ENCODE measurements at regions not wholly inside any gene's neighbourhood (a gene's known extent, or its start where the extent isn't known, plus 50 kb on each side); places are given as distances from the start of the nearest gene placed in this dataset.

DNA sequence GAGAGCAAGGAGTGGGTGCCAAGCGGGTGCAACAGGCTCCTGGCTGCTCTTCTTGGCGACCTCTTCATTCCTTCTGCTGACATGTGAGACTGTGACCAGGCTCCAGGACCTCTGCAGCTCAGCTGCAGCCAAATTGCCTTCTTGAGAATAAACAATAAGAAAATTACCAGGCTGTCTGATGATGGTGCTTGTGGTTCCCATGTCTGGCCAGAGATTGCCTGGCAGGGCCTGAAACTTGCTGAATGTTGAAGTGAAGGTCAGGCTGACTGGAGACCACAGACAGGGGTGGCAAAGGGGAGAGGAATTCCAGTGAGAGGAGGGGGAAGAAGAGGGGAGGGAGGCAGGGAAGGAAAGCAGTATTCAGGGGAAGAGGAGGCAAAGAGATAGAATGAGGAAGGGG, 497.4 kb upstream of the PODXL start:
- H3K9ac ChIP-seq = no peak overlapping the region
- H3K4me3 ChIP-seq = no peak overlapping the region
- no peak overlapping the region for H3K4me2 ChIP-seq
- no peak for TF ChIP-seq Cebpa-rat (IDR thresholded peaks at IDR 0.05)
- no peak overlapping the region for H3K27ac ChIP-seq
- no peaks in the 10 kb centered on the region for H4K20me1 ChIP-seq
- no peaks in the 10 kb centered on the region for H3K27me3 ChIP-seq
- no peaks in the 10 kb centered on the region for H3K4me1 ChIP-seq
- H3K36me3 ChIP-seq = no peaks in the 10 kb centered on the region
- peaks cover 19% of the 10 kb centered on the region for H3K9me3 ChIP-seq

DNA sequence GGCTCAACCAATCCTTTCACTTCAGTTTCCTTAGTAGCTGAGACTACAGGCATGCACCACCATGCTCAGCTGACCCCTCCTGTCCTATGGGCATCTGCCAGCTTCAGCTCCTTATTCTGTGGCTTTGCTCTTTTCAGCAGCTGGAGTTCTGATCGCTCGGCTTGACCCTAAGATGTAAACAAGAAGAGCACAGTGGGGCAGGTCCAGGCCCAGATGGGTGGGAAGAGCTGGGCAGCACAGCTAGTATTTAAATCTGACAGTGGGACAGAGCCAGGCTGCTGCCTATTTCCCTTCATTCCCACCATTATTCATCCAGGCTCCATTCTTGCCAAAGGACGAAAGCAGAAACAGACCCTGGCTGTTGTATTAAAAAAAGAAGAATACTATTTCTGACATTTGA, 494.9 kb upstream of the PODXL start:
- Histone ChIP-seq H4K20me1 (no peaks in the 10 kb centered on the region), H3K4me2 (no peak overlapping the region), H3K27me3 (no peaks in the 10 kb centered on the region), H3K9ac (no peak overlapping the region), H3K36me3 (no peaks in the 10 kb centered on the region), H3K4me1 (no peaks in the 10 kb centered on the region), H3K9me3 (no peaks in the 10 kb centered on the region), H3K27ac (no peak overlapping the region), H3K4me3 (no peak overlapping the region)
- TF ChIP-seq Cebpa-rat (IDR thresholded peaks at IDR 0.05) = no peak

DNA sequence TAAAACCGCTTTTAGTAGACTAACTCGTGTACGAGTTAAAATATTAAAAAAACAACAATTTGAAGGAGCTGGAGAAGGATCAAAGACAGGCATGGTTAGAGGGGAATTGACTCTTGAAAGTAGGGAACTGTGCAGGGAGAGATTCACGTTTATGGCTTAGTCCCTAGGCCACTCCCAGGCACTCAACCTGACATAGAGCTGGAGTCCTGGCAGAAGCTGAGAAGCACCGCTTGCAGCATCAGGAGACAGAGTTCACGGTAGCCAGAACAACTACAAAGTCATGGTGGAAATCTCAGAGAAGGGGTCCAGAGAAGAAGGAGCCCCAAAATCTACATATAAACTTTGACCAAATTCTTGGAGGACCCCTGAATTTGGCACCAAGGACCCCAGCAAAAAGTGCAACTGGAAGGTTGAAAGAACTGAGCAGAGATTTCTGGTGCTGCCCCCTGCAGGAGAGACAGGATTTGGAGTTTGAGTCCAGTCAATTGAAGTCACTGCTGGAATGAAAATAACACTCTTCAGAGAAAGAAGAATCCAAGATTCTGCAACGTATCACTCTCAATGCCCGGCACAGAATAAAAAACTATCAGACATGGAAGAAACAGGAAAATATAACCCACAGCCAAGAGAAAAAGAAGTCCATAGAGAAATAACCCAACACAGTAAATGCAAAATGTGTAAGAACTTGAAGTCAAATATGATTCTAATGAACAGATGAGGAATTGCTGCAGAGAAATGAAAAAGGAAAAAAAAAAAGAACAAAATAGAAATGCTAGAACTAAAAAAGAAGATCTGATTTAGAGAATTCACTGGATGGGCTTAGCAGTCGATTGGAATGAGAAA, 493.3 kb upstream of the PODXL start:
- Histone ChIP-seq H3K27me3 (no peaks in the 10 kb centered on the region), H3K9me3 (no peaks in the 10 kb centered on the region), H3K36me3 (no peaks in the 10 kb centered on the region), H3K4me1 (no peaks in the 10 kb centered on the region), H4K20me1 (no peaks in the 10 kb centered on the region), H3K27ac (no peak overlapping the region), H3K9ac (no peak overlapping the region), H3K4me2 (no peak overlapping the region), H3K4me3 (no peak overlapping the region)
- TF ChIP-seq Cebpa-rat (IDR thresholded peaks at IDR 0.05) = no peak

DNA sequence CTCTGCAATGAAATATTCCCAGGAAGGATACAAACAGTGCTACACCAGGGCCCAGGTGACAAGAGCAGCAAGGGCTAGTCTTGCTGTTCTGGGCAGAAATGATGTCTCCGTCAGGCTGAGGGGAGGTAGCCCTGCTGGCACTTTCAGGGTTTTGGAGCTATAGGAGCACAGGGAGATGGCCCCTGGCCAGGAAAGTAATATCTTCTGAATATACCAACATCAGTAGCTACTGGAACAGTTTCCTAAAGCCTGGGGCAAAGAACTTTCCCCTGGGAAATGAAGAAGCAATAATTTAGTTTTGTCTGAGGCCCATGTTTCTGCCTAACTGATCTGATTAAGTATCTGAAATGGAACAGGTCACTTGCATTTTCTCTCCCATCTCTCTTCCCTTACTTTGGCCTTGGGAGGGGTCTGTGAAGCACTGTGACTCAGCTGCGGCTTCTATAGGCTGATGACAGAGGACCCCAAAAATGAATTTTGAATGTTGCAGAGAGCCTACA, 489.1 kb upstream of the PODXL start:
- H3K36me3 ChIP-seq = no peaks in the 10 kb centered on the region
- H3K9ac ChIP-seq = no peak overlapping the region
- H3K4me2 ChIP-seq = no peak overlapping the region
- H3K9me3 ChIP-seq = no peaks in the 10 kb centered on the region
- H3K4me3 ChIP-seq = no peak overlapping the region
- H3K27ac ChIP-seq = no peak overlapping the region
- no peaks in the 10 kb centered on the region for H3K4me1 ChIP-seq
- TF ChIP-seq Cebpa-rat (IDR thresholded peaks at IDR 0.05) = no peak
- H4K20me1 ChIP-seq = no peaks in the 10 kb centered on the region
- no peaks in the 10 kb centered on the region for H3K27me3 ChIP-seq

DNA sequence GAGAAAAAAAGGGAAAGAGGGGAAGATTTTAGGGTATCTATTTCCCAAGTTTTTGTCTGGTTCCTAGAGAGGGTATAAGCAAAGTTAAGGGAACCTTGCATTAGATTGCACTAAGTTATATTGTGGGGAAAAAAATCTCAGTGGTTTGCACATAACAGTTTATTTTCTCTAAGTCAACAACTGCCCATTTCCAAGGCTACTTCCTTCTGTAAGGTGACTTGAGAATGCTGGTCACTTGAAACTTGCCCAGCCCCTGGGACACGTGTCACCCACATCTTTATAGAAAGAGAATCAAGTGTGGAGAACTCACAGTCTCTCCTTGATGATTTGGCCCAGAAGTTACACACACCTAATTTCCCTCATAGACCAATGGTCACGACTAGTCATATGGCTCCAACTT, 488.6 kb upstream of the PODXL start:
- H3K36me3 ChIP-seq = no peaks in the 10 kb centered on the region
- H3K4me3 ChIP-seq = no peak overlapping the region
- no peak overlapping the region for H3K9ac ChIP-seq
- no peak overlapping the region for H3K4me2 ChIP-seq
- H4K20me1 ChIP-seq = no peaks in the 10 kb centered on the region
- TF ChIP-seq Cebpa-rat (IDR thresholded peaks at IDR 0.05) = no peak
- H3K27ac ChIP-seq = no peak overlapping the region
- H3K4me1 ChIP-seq = no peaks in the 10 kb centered on the region
- H3K9me3 ChIP-seq = no peaks in the 10 kb centered on the region
- no peaks in the 10 kb centered on the region for H3K27me3 ChIP-seq

DNA sequence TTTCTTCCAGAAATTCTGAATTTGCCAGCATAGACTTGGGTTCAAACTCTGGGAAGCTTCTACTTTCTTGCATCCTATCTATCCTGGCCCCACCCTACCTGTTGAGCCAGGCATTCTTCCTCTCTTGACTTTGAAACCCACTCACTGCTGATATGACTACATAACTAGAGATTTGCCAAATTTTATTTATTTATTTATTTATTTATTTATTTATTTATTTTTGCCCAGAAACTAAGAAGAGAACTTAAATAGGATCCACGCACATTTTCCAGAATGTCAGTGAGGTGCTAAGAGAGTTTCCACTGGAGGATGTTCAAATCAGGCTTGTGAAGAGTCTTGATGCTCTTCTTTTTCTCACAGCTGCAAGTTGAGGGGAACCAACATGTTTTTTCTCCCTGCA, 487.8 kb upstream of the PODXL start:
- Histone ChIP-seq H3K36me3 (no peaks in the 10 kb centered on the region), H3K27me3 (no peaks in the 10 kb centered on the region), H3K9ac (no peak overlapping the region), H3K27ac (no peak overlapping the region), H3K4me2 (no peak overlapping the region), H3K9me3 (no peaks in the 10 kb centered on the region), H4K20me1 (no peaks in the 10 kb centered on the region), H3K4me1 (no peaks in the 10 kb centered on the region), H3K4me3 (no peak overlapping the region)
- no peak for TF ChIP-seq Cebpa-rat (IDR thresholded peaks at IDR 0.05)

DNA sequence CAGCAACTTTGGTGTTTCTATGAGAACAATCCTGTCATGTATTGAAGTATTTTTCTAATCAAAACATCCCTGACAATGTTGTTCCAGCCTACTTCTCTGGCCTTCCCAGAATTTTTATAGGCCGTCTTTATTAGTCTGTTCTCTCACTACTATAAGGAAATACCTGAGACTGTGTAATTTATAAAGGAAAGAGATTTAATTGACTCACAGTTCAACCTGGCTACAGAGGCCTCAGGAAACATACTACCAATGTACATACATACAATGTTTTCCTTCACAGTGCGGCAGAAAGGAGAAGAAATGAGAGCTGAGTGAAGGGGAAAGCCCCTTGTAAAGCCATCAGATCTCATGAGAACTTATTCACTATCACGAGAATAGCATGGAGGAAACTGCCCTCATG, 484.7 kb upstream of the PODXL start:
- H3K4me3 ChIP-seq = no peak overlapping the region
- no peaks in the 10 kb centered on the region for H3K9me3 ChIP-seq
- no peak overlapping the region for H3K9ac ChIP-seq
- H3K27me3 ChIP-seq = no peaks in the 10 kb centered on the region
- H3K4me1 ChIP-seq = no peaks in the 10 kb centered on the region
- TF ChIP-seq Cebpa-rat (IDR thresholded peaks at IDR 0.05) = no peak
- H3K36me3 ChIP-seq = no peaks in the 10 kb centered on the region
- no peak overlapping the region for H3K27ac ChIP-seq
- H3K4me2 ChIP-seq = no peak overlapping the region
- H4K20me1 ChIP-seq = no peaks in the 10 kb centered on the region

DNA sequence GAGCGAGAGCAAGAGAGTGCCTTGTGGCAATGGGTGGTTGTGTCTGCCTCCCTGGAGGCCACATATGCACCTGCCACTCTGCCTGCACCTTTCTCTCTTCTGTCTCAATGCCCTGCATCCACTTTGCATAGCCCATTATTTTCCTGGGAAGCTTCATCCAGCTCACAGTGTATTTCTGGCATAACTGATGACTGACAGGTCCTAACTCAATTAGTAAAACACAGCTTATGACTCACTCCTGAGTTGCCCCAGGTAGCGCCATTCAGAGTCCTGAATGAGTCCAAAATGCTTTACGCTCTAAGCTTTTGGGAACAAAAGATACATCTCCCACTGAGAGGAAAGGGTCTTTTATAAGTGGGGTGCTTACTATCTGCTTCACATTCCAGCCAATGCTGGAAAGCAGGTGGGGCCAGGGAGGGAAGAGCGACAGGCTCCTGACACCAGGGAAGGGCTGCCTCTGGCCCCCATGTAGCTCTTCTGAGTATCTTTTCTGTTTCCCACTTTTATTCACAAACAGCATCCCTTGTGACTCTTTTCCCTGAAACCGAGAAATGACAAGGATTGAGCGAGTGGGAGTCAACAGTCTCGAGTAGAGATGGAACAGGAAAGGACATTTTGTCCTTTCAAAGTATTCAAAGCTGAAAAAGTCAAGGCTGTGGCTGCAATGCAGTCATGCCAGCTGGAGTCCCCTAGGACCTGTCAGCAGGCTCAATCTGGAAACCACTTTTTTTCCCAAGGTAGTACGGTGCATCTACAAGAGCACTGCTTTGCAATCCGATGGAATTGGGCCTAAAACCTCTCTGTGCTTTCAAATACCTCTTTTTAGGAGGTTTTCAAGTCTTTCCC, 479.3 kb upstream of the PODXL start:
- Histone ChIP-seq H3K27me3 (no peaks in the 10 kb centered on the region), H3K36me3 (no peaks in the 10 kb centered on the region), H4K20me1 (no peaks in the 10 kb centered on the region), H3K4me3 (no peak overlapping the region), H3K27ac (no peak overlapping the region), H3K9me3 (no peaks in the 10 kb centered on the region), H3K9ac (no peak overlapping the region), H3K4me2 (no peak overlapping the region), H3K4me1 (no peaks in the 10 kb centered on the region)
- no peak for TF ChIP-seq Cebpa-rat (IDR thresholded peaks at IDR 0.05)

DNA sequence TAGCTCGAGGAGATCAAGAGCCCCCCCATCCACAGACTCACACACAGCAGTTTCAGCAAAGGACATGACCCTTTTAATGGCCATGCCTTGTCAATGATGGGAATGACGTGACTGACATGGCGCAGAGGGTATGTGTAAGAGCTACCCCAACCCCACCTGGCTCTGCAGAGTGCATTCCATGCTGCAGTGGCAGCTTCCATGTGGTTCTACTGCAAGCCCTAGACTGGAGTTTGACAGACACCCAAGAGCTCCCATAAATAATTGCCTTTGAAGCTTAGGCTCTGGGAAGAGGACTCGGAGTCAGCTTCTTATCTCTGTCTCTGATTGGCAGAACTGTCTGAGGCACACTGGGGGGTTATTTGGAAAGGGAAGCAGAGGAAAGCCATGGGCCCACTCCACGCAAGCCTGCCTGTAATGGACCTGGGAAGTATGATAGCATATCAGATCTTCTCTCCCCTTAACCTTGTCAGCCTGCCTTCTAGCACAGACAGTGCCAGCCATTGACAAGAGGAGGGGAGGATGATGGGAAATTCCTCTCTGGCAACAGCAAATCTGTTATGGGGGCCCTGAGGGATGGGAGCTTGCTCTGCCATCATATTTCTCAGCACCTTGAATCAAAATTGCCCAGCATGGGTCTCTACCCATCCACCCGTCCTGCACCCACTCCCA, 478.5 kb upstream of the PODXL start:
- Histone ChIP-seq H3K9me3 (no peaks in the 10 kb centered on the region), H3K4me1 (no peaks in the 10 kb centered on the region), H3K9ac (no peak overlapping the region), H4K20me1 (no peaks in the 10 kb centered on the region), H3K4me2 (no peak overlapping the region), H3K27ac (no peak overlapping the region), H3K27me3 (no peaks in the 10 kb centered on the region), H3K4me3 (no peak overlapping the region), H3K36me3 (no peaks in the 10 kb centered on the region)
- TF ChIP-seq Cebpa-rat (IDR thresholded peaks at IDR 0.05) = no peak

All from BLaER1 (cell line).